ENCODE measurements at regions not wholly inside any gene's neighbourhood (a gene's known extent, or its start where the extent isn't known, plus 50 kb on each side); places are given as distances from the start of the nearest gene placed in this dataset.

- no peak for DNase-seq
Observed at GRCh38 chr18:28794459-28795245, 617.7 kb upstream of the CDH2 start.

- no peak for DNase-seq
Observed at GRCh38 chr18:28793901-28794300, 617.0 kb upstream of the CDH2 start.

GRCh38 chr18:28792404-28793086 is 615.6 kb upstream of the CDH2 start:
- no peak for DNase-seq

GRCh38 chr18:28791101-28791500 is 614.2 kb upstream of the CDH2 start:
- DNase-seq = no peak

GRCh38 chr18:28789502-28789901 is 612.6 kb upstream of the CDH2 start:
- DNase-seq = no peak

- DNase-seq = no peak
Observed at GRCh38 chr18:28786926-28787325, 610.0 kb upstream of the CDH2 start.

- no peak for DNase-seq
Observed at GRCh38 chr18:28781616-28782362, 604.9 kb upstream of the CDH2 start.

GRCh38 chr18:28778706-28779105 is 601.8 kb upstream of the CDH2 start:
- no peak for DNase-seq

- no peak for DNase-seq
Observed at GRCh38 chr18:28777756-28778155, 600.8 kb upstream of the CDH2 start.

- DNase-seq = no peak
Observed at GRCh38 chr18:28771849-28772248, 594.9 kb upstream of the CDH2 start.

GRCh38 chr18:28768791-28769768 is 592.1 kb upstream of the CDH2 start:
- DNase-seq = no peak

GRCh38 chr18:28767727-28768211 is 590.8 kb upstream of the CDH2 start:
- peak; percentile 10 for DNase-seq

- no peak for DNase-seq
Observed at GRCh38 chr18:28767201-28767600, 590.3 kb upstream of the CDH2 start.

GRCh38 chr18:28766721-28767120 is 589.8 kb upstream of the CDH2 start:
- DNase-seq = no peak

GRCh38 chr18:28766027-28766426 is 589.1 kb upstream of the CDH2 start:
- no peak for DNase-seq

GRCh38 chr18:28760299-28760698 is 583.4 kb upstream of the CDH2 start:
- DNase-seq = no peak

- no peak for DNase-seq
Observed at GRCh38 chr18:28757466-28758008, 580.6 kb upstream of the CDH2 start.

- no peak for DNase-seq
Observed at GRCh38 chr18:28743115-28743514, 566.2 kb upstream of the CDH2 start.

- DNase-seq = no peak
Observed at GRCh38 chr18:28740575-28740974, 563.6 kb upstream of the CDH2 start.

- DNase-seq = no peak
Observed at GRCh38 chr18:28736951-28737350, 560.0 kb upstream of the CDH2 start.

- no peak for DNase-seq
Observed at GRCh38 chr18:28736223-28736622, 559.3 kb upstream of the CDH2 start.

GRCh38 chr18:28735731-28736130 is 558.8 kb upstream of the CDH2 start:
- no peak for DNase-seq

Data from activated CD4-positive, alpha-beta T cell treated with anti-CD3 and anti-CD28 coated beads, Interleukin-2, amount 50 U/mL, for 16 hours (primary cell).